BJ (cell line): ENCODE measurements at regions not wholly inside any gene's neighbourhood (a gene's known extent, or its start where the extent isn't known, plus 50 kb on each side); places are given as distances from the start of the nearest gene placed in this dataset.

ENCODE experiments used
- CTCF ChIA-PET: fragments of 350-600 bp; formaldehyde crosslinking; extraction: SDS; loops from one replicate; lab custom pipeline; 2021; ENCODE audit warnings: antibody characterized with exemption, inconsistent platforms; lab: Yijun Ruan, JAX
- POLR2A ChIA-PET: fragments of 300-600 bp; sonication (Branson Sonifier 250); formaldehyde crosslinking; extraction: SDS; loops from one replicate; lab custom pipeline; 2021; ENCODE audit warnings: antibody characterized with exemption; lab: Charles Lee
- DNase-seq: peaks from one replicate; pipeline ENCODE4 v3.0.0-alpha.2; 2011; ENCODE audit warnings: low read depth
- H3K27me3 ChIP-seq: 2 replicates; pipeline ENCODE4 v1.6.0; 2011; ENCODE audit warnings: low read length; ENCODE audit not compliant: control insufficient read depth, insufficient read depth
- H3K36me3 ChIP-seq: 2 replicates; pipeline ENCODE4 v1.5.1; 2011; ENCODE audit warnings: low read length; ENCODE audit not compliant: control insufficient read depth, insufficient read depth
- H3K4me3 ChIP-seq: 2 replicates; pipeline ENCODE4 v1.5.1; 2011; ENCODE audit warnings: low read depth, mild to moderate bottlenecking, control low read depth, low read length
- CTCF ChIP-seq: IDR thresholded peaks from 2 replicates; pipeline ENCODE4 v1.5.1; 2011; ENCODE audit warnings: low read depth, mild to moderate bottlenecking, control low read depth, inconsistent platforms, low read length, moderate library complexity; ENCODE audit not compliant: insufficient read depth

DNA sequence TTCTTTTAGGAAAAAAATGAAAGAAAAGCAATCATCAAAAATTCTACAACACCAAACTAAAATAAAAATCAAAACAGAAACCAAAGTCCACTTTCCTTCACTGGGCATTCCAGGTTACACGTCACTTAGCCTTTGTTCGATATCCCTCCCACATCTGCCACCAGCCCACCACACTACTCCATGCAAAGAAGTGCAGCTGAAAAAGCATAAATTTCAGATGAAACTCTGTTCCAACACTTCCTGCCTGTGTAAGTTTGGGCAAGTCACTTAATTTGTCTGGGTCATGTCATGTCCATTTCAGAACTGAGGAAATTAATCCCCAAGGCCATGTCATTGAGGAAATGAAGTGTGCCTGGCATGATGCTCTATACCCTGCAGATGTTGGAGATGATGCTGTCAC, 354.3 kb upstream of the USP24 start:
- POLR2A ChIA-PET: no interaction called here
- DNase-seq: no peak
- no peak for TF ChIP-seq CTCF
- H3K27me3 ChIP-seq: no peaks in the 10 kb centered on the region
- H3K36me3 ChIP-seq: no peaks in the 10 kb centered on the region
- no peak overlapping the region for H3K4me3 ChIP-seq
- CTCF ChIA-PET: interaction anchor here (0.9 kb wide), 1 partner anchor 34 kb away, joined by 3 read pairs; no protein-coding TSS in a partner anchor

DNA sequence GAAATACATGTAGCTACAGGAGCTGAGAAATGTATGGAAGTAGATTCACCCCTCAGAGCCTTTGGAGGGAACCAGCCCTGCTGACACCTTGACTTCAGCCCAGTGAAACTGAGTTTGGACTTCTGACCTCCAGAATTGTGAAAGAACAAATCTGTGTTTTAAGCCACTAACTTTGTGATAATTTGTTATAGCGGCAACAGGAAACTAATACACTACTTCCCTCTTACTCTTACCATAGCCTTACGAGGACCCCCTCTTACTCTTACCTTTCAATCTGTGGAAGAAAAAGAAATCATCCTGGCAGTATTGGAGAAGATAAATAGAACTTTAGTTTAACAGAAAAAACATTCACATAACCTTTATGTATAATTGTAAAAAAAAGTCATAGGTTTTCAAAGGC, 353.6 kb upstream of the USP24 start:
- no peak overlapping the region for H3K4me3 ChIP-seq
- DNase-seq: no peak
- ChIA-PET CTCF (no interaction called here), POLR2A (no interaction called here)
- TF ChIP-seq CTCF: no peak
- H3K27me3 ChIP-seq: no peaks in the 10 kb centered on the region
- H3K36me3 ChIP-seq: no peaks in the 10 kb centered on the region

DNA sequence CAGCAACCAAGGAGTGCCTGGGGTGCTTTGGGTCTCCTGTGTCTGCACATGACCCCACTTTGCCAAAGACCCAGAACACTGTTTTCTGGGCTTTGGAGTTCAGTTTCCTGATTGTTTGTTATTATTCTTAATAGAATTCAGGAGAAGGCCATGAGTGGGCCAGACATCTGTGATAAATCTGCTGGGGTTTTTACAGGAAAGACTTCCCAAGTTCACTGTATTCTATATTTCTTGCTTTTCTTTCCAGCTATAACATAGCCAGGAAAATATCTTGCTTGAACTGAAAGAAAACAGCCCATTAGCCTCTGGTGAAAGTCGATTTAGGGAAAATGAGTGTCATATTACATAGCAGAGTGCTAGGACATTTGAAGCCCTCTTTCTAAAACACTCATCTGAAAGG, 345.1 kb upstream of the USP24 start:
- H3K27me3 ChIP-seq: no peaks in the 10 kb centered on the region
- no peaks in the 10 kb centered on the region for H3K36me3 ChIP-seq
- CTCF ChIA-PET: no interaction called here
- DNase-seq: no peak
- no peak for TF ChIP-seq CTCF
- no peak overlapping the region for H3K4me3 ChIP-seq
- POLR2A ChIA-PET: no interaction called here

- no peak for TF ChIP-seq CTCF
- ChIA-PET CTCF (no interaction called here), POLR2A (no interaction called here)
- Histone ChIP-seq H3K27me3 (no peaks in the 10 kb centered on the region), H3K4me3 (no peak overlapping the region), H3K36me3 (no peaks in the 10 kb centered on the region)
- no peak for DNase-seq
Observed at GRCh38 chr1:55559842-55560241, 344.7 kb upstream of the USP24 start.

GRCh38 chr1:55559161-55559611, 344.0 kb upstream of the USP24 start:
- H3K4me3 ChIP-seq: no peak overlapping the region
- no peak for DNase-seq
- H3K36me3 ChIP-seq: no peaks in the 10 kb centered on the region
- ChIA-PET CTCF (no interaction called here), POLR2A (no interaction called here)
- TF ChIP-seq CTCF: no peak
- H3K27me3 ChIP-seq: no peaks in the 10 kb centered on the region
